Thyroid gland (tissue), 4 donors: ENCODE measurements at regions not wholly inside any gene's neighbourhood (a gene's known extent, or its start where the extent isn't known, plus 50 kb on each side); places are given as distances from the start of the nearest gene placed in this dataset.

Experiments
- DNase-seq, 2 donors: peaks; one replicate each; pipeline ENCODE4 v3.0.0-alpha.2; 2019
- H3K27ac ChIP-seq, 3 donors: fragments of 200-600 bp; sonication (generic); 1 replicate in 2 of 3; 2 replicates in 1 of 3; pipeline ENCODE4 v1.5.1; 2016 to 2019; ENCODE audit warnings: mild to moderate bottlenecking in 1 of 3, moderate library complexity in 1 of 3
- H3K27me3 ChIP-seq: fragments of 200-600 bp; sonication (generic); one replicate; pipeline ENCODE4 v1.5.1; 2019
- H3K36me3 ChIP-seq, 2 donors: fragments of 200-600 bp; sonication (generic); one replicate each; pipeline ENCODE4 v1.5.1; 2016 to 2019
- H3K4me1 ChIP-seq, 2 donors: fragments of 200-600 bp; sonication (generic); one replicate each; pipeline ENCODE4 v1.5.1; 2017 to 2019
- H3K4me3 ChIP-seq, 3 donors: fragments of 200-600 bp; sonication (generic); replicated peaks in 1 of 3; 1 replicate in 2 of 3; 2 replicates in 1 of 3; pipeline ENCODE4 v1.5.1; 2016; ENCODE audit warnings: mild to moderate bottlenecking in 1 of 3
- H3K9me3 ChIP-seq: fragments of 200-600 bp; sonication (generic); one replicate; pipeline ENCODE4 v1.5.1; 2017
- CTCF ChIP-seq, 6 experiments: fragments of 200-600 bp in 3 of 6; fragments of 450-650 bp in 3 of 6; sonication (generic) in 3 of 6; IDR thresholded peaks; one replicate each; pipeline ENCODE4 v1.5.1; 2016 to 2019; ENCODE audit warnings: antibody characterized with exemption in 6 of 6, mild to moderate bottlenecking in 2 of 6, inconsistent platforms in 1 of 6, moderate library complexity in 1 of 6
- POLR2A ChIP-seq, 2 donors: fragments of 450-650 bp; IDR thresholded peaks; one replicate each; pipeline ENCODE4 v1.6.1; 2017; ENCODE audit warnings: antibody characterized with exemption in 2 of 2, mild to moderate bottlenecking in 2 of 2, moderate library complexity in 1 of 2
- WGBS, 2 donors: methylation state at CpG; one replicate each; pipeline ENCODE4 v1.1.5; 2017; 5-methylcytosine and 5-hydroxymethylcytosine counted together
- intact Hi-C: fragments of 100-400 bp; cut with DNase I; formaldehyde crosslinking; loops from one replicate; pipeline ENCODE4 v1.15.1; 2023

GRCh38 chr4:140250989-140251552 is 97.1 kb upstream of the MAML3 start:
- H3K36me3 ChIP-seq: no peaks in the 10 kb centered on the region
- 87 to 96% methylated on average over 4 of the region's 4 CpGs for WGBS, 2 donors
- no peak for TF ChIP-seq POLR2A (IDR thresholded peaks at IDR 0.05)
- TF ChIP-seq CTCF (IDR thresholded peaks at IDR 0.05): no peak

GRCh38 chr4:140249351-140249750 is 95.4 kb upstream of the MAML3 start:
- intact Hi-C loops: no loop called here
- no peak overlapping the region for H3K27ac ChIP-seq

More at GRCh38 chr4:140250989-140251552, 97.1 kb upstream of the MAML3 start:
- H3K4me3 ChIP-seq: no peak overlapping the region
- no peaks in the 10 kb centered on the region for H3K27me3 ChIP-seq
- no peaks in the 10 kb centered on the region for H3K9me3 ChIP-seq
- H3K4me1 ChIP-seq: peaks cover 10 to 17% of the 10 kb centered on the region in 2 donors
- intact Hi-C loops: loop anchor here (5.0 kb wide), 2 partner anchors 199 to 239 kb away; no protein-coding TSS in a partner anchor
- H3K27ac ChIP-seq: peak overlapping the region in 2 of 3 donors; percentile 10 to 97
- peak in 1 of 2 donors; percentile 9 for DNase-seq

GRCh38 chr4:140247237-140247636 is 93.3 kb upstream of the MAML3 start:
- no peak overlapping the region for H3K27ac ChIP-seq
- TF ChIP-seq CTCF (IDR thresholded peaks at IDR 0.05) (no peak), POLR2A (IDR thresholded peaks at IDR 0.05) (no peak)
- intact Hi-C loops: no loop called here
- no peaks in the 10 kb centered on the region for H3K9me3 ChIP-seq
- no peak for DNase-seq
- 55 to 79% methylated on average over 2 of the region's 2 CpGs for WGBS, 2 donors
- peaks cover 12 to 26% of the 10 kb centered on the region in 2 donors for H3K4me1 ChIP-seq
- no peak overlapping the region for H3K4me3 ChIP-seq
- no peaks in the 10 kb centered on the region for H3K27me3 ChIP-seq
- H3K36me3 ChIP-seq: no peaks in the 10 kb centered on the region

More at GRCh38 chr4:140249351-140249750, 95.4 kb upstream of the MAML3 start:
- Histone ChIP-seq H3K27me3 (no peaks in the 10 kb centered on the region), H3K36me3 (no peaks in the 10 kb centered on the region), H3K4me3 (no peak overlapping the region), H3K9me3 (no peaks in the 10 kb centered on the region), H3K4me1 (peaks cover 10 to 17% of the 10 kb centered on the region in 2 donors)
- no peak for DNase-seq
- WGBS, 2 donors: 78 to 87% methylated on average over 4 of the region's 4 CpGs
- TF ChIP-seq CTCF (IDR thresholded peaks at IDR 0.05) (peak in 1 of 6 experiments; percentile 5), POLR2A (IDR thresholded peaks at IDR 0.05) (no peak)

GRCh38 chr4:140246216-140246615 is 92.2 kb upstream of the MAML3 start:
- H3K4me3 ChIP-seq: no peak overlapping the region
- no peaks in the 10 kb centered on the region for H3K27me3 ChIP-seq
- H3K36me3 ChIP-seq: no peaks in the 10 kb centered on the region
- whole genome bisulfite sequencing, 2 donors: 92 to 99% methylated on average over 3 of the region's 3 CpGs
- no peak overlapping the region for H3K27ac ChIP-seq
- H3K4me1 ChIP-seq: peaks cover 7 to 19% of the 10 kb centered on the region in 2 donors
- H3K9me3 ChIP-seq: no peaks in the 10 kb centered on the region
- intact Hi-C loops: no loop called here
- TF ChIP-seq POLR2A (IDR thresholded peaks at IDR 0.05) (no peak), CTCF (IDR thresholded peaks at IDR 0.05) (no peak)
- DNase-seq: no peak

GRCh38 chr4:140244328-140244727 is 90.3 kb upstream of the MAML3 start:
- H3K36me3 ChIP-seq: no peaks in the 10 kb centered on the region
- 100% methylated on average over 1 of the region's 1 CpG for WGBS, 2 donors
- no peak for DNase-seq
- no peak overlapping the region for H3K4me3 ChIP-seq
- H3K27me3 ChIP-seq: no peaks in the 10 kb centered on the region
- intact Hi-C loops: no loop called here
- no peaks in the 10 kb centered on the region for H3K9me3 ChIP-seq
- TF ChIP-seq CTCF (IDR thresholded peaks at IDR 0.05): no peak
- no peak for TF ChIP-seq POLR2A (IDR thresholded peaks at IDR 0.05)
- H3K4me1 ChIP-seq: peaks cover 12 to 22% of the 10 kb centered on the region in 2 donors
- no peak overlapping the region for H3K27ac ChIP-seq
